LNCaP clone FGC (cell line): ENCODE measurements at regions not wholly inside any gene's neighbourhood (a gene's known extent, or its start where the extent isn't known, plus 50 kb on each side); places are given as distances from the start of the nearest gene placed in this dataset.

Experiments used
- DNase-seq: peaks from one replicate; pipeline ENCODE4 v3.0.0-alpha.2; 2011; ENCODE audit warnings: low read depth
- H3K4me3 ChIP-seq: 2 replicates; pipeline ENCODE4 v1.5.1; 2011; ENCODE audit warnings: mild to moderate bottlenecking, low read depth, low read length, control low read depth
- CTCF ChIP-seq: IDR thresholded peaks from 2 replicates; pipeline ENCODE4 v1.5.1; 2012; ENCODE audit warnings: mild to moderate bottlenecking; ENCODE audit not compliant: control insufficient read depth, insufficient read depth; ENCODE audit errors: extremely low read depth

GRCh38 chr4:43918377-43918776, 530.2 kb downstream of the KCTD8 start:
- no peak for TF ChIP-seq CTCF
- no peak overlapping the region for H3K4me3 ChIP-seq
- DNase-seq: no peak

- DNase-seq: no peak
- H3K4me3 ChIP-seq: no peak overlapping the region
- no peak for TF ChIP-seq CTCF
Measured at GRCh38 chr4:43932448-43932847, 516.2 kb downstream of the KCTD8 start.

GRCh38 chr4:43943998-43944397, 504.6 kb downstream of the KCTD8 start:
- DNase-seq: no peak
- TF ChIP-seq CTCF: no peak

GRCh38 chr4:43959976-43960375, 488.6 kb downstream of the KCTD8 start:
- DNase-seq: no peak
- no peak for TF ChIP-seq CTCF
- no peak overlapping the region for H3K4me3 ChIP-seq

More at GRCh38 chr4:43943998-43944397, 504.6 kb downstream of the KCTD8 start:
- no peak overlapping the region for H3K4me3 ChIP-seq

- H3K4me3 ChIP-seq: no peak overlapping the region
- no peak for DNase-seq
- TF ChIP-seq CTCF: no peak
Measured at GRCh38 chr4:43968011-43968410, 480.6 kb downstream of the KCTD8 start.

- DNase-seq: no peak
- TF ChIP-seq CTCF: no peak
- H3K4me3 ChIP-seq: no peak overlapping the region
Measured at GRCh38 chr4:43983610-43984009, 465.0 kb downstream of the KCTD8 start.

- no peak for DNase-seq
Measured at GRCh38 chr4:43987331-43987944, 461.2 kb downstream of the KCTD8 start.

More at GRCh38 chr4:43987331-43987944, 461.2 kb downstream of the KCTD8 start:
- TF ChIP-seq CTCF: no peak
- no peak overlapping the region for H3K4me3 ChIP-seq
